GM21367 (cell line): ENCODE measurements at regions not wholly inside any gene's neighbourhood (a gene's known extent, or its start where the extent isn't known, plus 50 kb on each side); places are given as distances from the start of the nearest gene placed in this dataset.

Experiments
- ATAC-seq: cut with Tn5 transposase; IDR thresholded peaks from one replicate; pipeline ENCODE4 v1.9.1; 2021; ENCODE audit not compliant: unreplicated experiment

GRCh38 chr1:222045786-222046185 is 303.9 kb upstream of the DUSP10 start:
- ATAC-seq: no peak

GRCh38 chr1:222045236-222045635 is 303.3 kb upstream of the DUSP10 start:
- ATAC-seq: no peak

- no peak for ATAC-seq
Observed at GRCh38 chr1:222043444-222044292, 301.8 kb upstream of the DUSP10 start.

- ATAC-seq: no peak
Observed at GRCh38 chr1:222042120-222042519, 300.2 kb upstream of the DUSP10 start.

- no peak for ATAC-seq
Observed at GRCh38 chr1:222040955-222041354, 299.1 kb upstream of the DUSP10 start.

- ATAC-seq: no peak
Observed at GRCh38 chr1:222040121-222040805, 298.4 kb upstream of the DUSP10 start.

- ATAC-seq: no peak
Observed at GRCh38 chr1:222038971-222039370, 297.1 kb upstream of the DUSP10 start.

- ATAC-seq: no peak
Observed at GRCh38 chr1:222037720-222038119, 295.8 kb upstream of the DUSP10 start.

- ATAC-seq: no peak
Observed at GRCh38 chr1:222034790-222035189, 292.9 kb upstream of the DUSP10 start.

- no peak for ATAC-seq
Observed at GRCh38 chr1:222033450-222033849, 291.6 kb upstream of the DUSP10 start.

- no peak for ATAC-seq
Observed at GRCh38 chr1:222031318-222031717, 289.4 kb upstream of the DUSP10 start.

GRCh38 chr1:222028676-222029075 is 286.8 kb upstream of the DUSP10 start:
- no peak for ATAC-seq

GRCh38 chr1:222028116-222028515 is 286.2 kb upstream of the DUSP10 start:
- ATAC-seq: no peak

- no peak for ATAC-seq
Observed at GRCh38 chr1:222026280-222026679, 284.4 kb upstream of the DUSP10 start.

GRCh38 chr1:222023025-222023424 is 281.1 kb upstream of the DUSP10 start:
- no peak for ATAC-seq

GRCh38 chr1:222021129-222021528 is 279.2 kb upstream of the DUSP10 start:
- ATAC-seq: no peak

GRCh38 chr1:222020553-222020952 is 278.7 kb upstream of the DUSP10 start:
- ATAC-seq: no peak

- no peak for ATAC-seq
Observed at GRCh38 chr1:222019029-222019428, 277.1 kb upstream of the DUSP10 start.

GRCh38 chr1:222018041-222018440 is 276.2 kb upstream of the DUSP10 start:
- ATAC-seq: no peak

- ATAC-seq: no peak
Observed at GRCh38 chr1:222015686-222016085, 273.8 kb upstream of the DUSP10 start.

GRCh38 chr1:222014001-222014400 is 272.1 kb upstream of the DUSP10 start:
- ATAC-seq: no peak

- ATAC-seq: no peak
Observed at GRCh38 chr1:222012816-222013215, 270.9 kb upstream of the DUSP10 start.
